ENCODE measurements at regions not wholly inside any gene's neighbourhood (a gene's known extent, or its start where the extent isn't known, plus 50 kb on each side); places are given as distances from the start of the nearest gene placed in this dataset.

- H3K27ac ChIP-seq (ENCODE audit: low read depth, low read length): no peak overlapping the region
- WGBS, 3 donors: 56 to 69% (median 58%) methylated on average over 3 of the region's 3 CpGs
Measured at GRCh38 chr6:105892577-105893262, 193.4 kb upstream of the PRDM1 start.

GRCh38 chr6:105890521-105891244 lies 195.5 kb upstream of the PRDM1 start:
- WGBS, 3 donors: 70 to 82% (median 76%) methylated on average over 4 of the region's 4 CpGs
- H3K27ac ChIP-seq (ENCODE audit: low read depth, low read length): no peak overlapping the region

- H3K27ac ChIP-seq (ENCODE audit: low read depth, low read length): no peak overlapping the region
- 92 to 96% (median 93%) methylated on average over 2 of the region's 2 CpGs for WGBS, 3 donors
Measured at GRCh38 chr6:105889902-105890301, 196.2 kb upstream of the PRDM1 start.

GRCh38 chr6:105886814-105887544 lies 199.2 kb upstream of the PRDM1 start:
- H3K27ac ChIP-seq (ENCODE audit: low read depth, low read length): no peak overlapping the region
- WGBS, 3 donors: 82 to 84% (median 84%) methylated on average over 7 of the region's 7 CpGs

GRCh38 chr6:105886066-105886813 lies 199.9 kb upstream of the PRDM1 start:
- no peak overlapping the region for H3K27ac ChIP-seq (ENCODE audit: low read depth, low read length)
- WGBS, 3 donors: 23 to 52% (median 52%) methylated on average over 7 of the region's 7 CpGs

- 71 to 89% (median 76%) methylated on average over 7 of the region's 7 CpGs for WGBS, 3 donors
- no peak overlapping the region for H3K27ac ChIP-seq (ENCODE audit: low read depth, low read length)
Measured at GRCh38 chr6:105884426-105884825, 201.7 kb upstream of the PRDM1 start.

- WGBS, 3 donors: 62 to 84% (median 73%) methylated on average over 4 of the region's 4 CpGs
- no peak overlapping the region for H3K27ac ChIP-seq (ENCODE audit: low read depth, low read length)
Measured at GRCh38 chr6:105884011-105884410, 202.1 kb upstream of the PRDM1 start.

- no peak overlapping the region for H3K27ac ChIP-seq (ENCODE audit: low read depth, low read length)
- 88 to 94% (median 94%) methylated on average over 2 of the region's 2 CpGs for WGBS, 3 donors
Measured at GRCh38 chr6:105882828-105883227, 203.3 kb upstream of the PRDM1 start.

- H3K27ac ChIP-seq (ENCODE audit: low read depth, low read length): no peak overlapping the region
- 72 to 87% (median 81%) methylated on average over 2 of the region's 2 CpGs for WGBS, 3 donors
Measured at GRCh38 chr6:105882121-105882803, 203.9 kb upstream of the PRDM1 start.

GRCh38 chr6:105881608-105882007 lies 204.5 kb upstream of the PRDM1 start:
- no peak overlapping the region for H3K27ac ChIP-seq (ENCODE audit: low read depth, low read length)
- WGBS, 3 donors: 77 to 88% (median 80%) methylated on average over 3 of the region's 3 CpGs

GRCh38 chr6:105880030-105880492 lies 206.1 kb upstream of the PRDM1 start:
- H3K27ac ChIP-seq (ENCODE audit: low read depth, low read length): no peak overlapping the region
- 39 to 67% (median 41%) methylated on average over 13 of the region's 13 CpGs for WGBS, 3 donors

- H3K27ac ChIP-seq (ENCODE audit: low read depth, low read length): no peak overlapping the region
- WGBS, 3 donors: 73 to 88% (median 87%) methylated on average over 2 of the region's 2 CpGs
Measured at GRCh38 chr6:105879146-105879545, 207.0 kb upstream of the PRDM1 start.

- 37 to 63% (median 49%) methylated on average over 11 of the region's 11 CpGs for WGBS, 3 donors
- H3K27ac ChIP-seq (ENCODE audit: low read depth, low read length): no peak overlapping the region
Measured at GRCh38 chr6:105875974-105876640, 210.0 kb upstream of the PRDM1 start.

- no peak overlapping the region for H3K27ac ChIP-seq (ENCODE audit: low read depth, low read length)
- WGBS, 3 donors: 81 to 96% (median 82%) methylated on average over 8 of the region's 8 CpGs
Measured at GRCh38 chr6:105874835-105875626, 211.1 kb upstream of the PRDM1 start.

GRCh38 chr6:105873799-105874198 lies 212.3 kb upstream of the PRDM1 start:
- no peak overlapping the region for H3K27ac ChIP-seq (ENCODE audit: low read depth, low read length)
- 34 to 85% (median 51%) methylated on average over 3 of the region's 3 CpGs for WGBS, 3 donors

- no peak overlapping the region for H3K27ac ChIP-seq (ENCODE audit: low read depth, low read length)
- WGBS, 3 donors: 11 to 35% (median 26%) methylated on average over 2 of the region's 2 CpGs
Measured at GRCh38 chr6:105873211-105873704, 212.9 kb upstream of the PRDM1 start.

- 50 to 68% (median 66%) methylated on average over 4 of the region's 4 CpGs for WGBS, 3 donors
- H3K27ac ChIP-seq (ENCODE audit: low read depth, low read length): no peak overlapping the region
Measured at GRCh38 chr6:105872249-105872648, 213.9 kb upstream of the PRDM1 start.
